ENCODE measurements at regions not wholly inside any gene's neighbourhood (a gene's known extent, or its start where the extent isn't known, plus 50 kb on each side); places are given as distances from the start of the nearest gene placed in this dataset.

- no peak overlapping the region for H2AFZ ChIP-seq (ENCODE audit: control insufficient read depth, low read depth, low read length)
- intact Hi-C loops (cut with micrococcal nuclease; ENCODE audit: unreplicated experiment) (no loop called here), in situ Hi-C loops (cut with MboI) (no loop called here)
- H3K4me1 ChIP-seq (ENCODE audit: control insufficient read depth, insufficient read depth, low read length), result no peaks in the 10 kb centered on the region
- H4K20me1 ChIP-seq (ENCODE audit: control insufficient read depth, insufficient read depth), result no peaks in the 10 kb centered on the region
- no peaks in the 10 kb centered on the region for H3K9me3 ChIP-seq (replicated peaks; ENCODE audit: control insufficient read depth, insufficient read depth, low read length)
- ChIA-PET POLR2A (no interaction called here), RAD21 (ENCODE audit: unreplicated experiment) (no interaction called here), CTCF (interaction anchor here (1.1 kb wide), 1 partner anchor 23 kb away, joined by 3 read pairs; no protein-coding TSS in a partner anchor), SMC1A (ENCODE audit: uncharacterized antibody, unreplicated experiment) (no interaction called here)
- no peak overlapping the region for H3K9ac ChIP-seq (ENCODE audit: control insufficient read depth, insufficient read depth, low read length)
- no peak overlapping the region for H3K4me2 ChIP-seq (ENCODE audit: control insufficient read depth, insufficient read depth)
- no peaks in the 10 kb centered on the region for H3K36me3 ChIP-seq (ENCODE audit: control insufficient read depth in 2 of 2, insufficient read depth in 2 of 2, low read length in 1 of 2)
- TF ChIP-seq SP1 (IDR thresholded peaks at IDR 0.05; ENCODE audit: low read depth, low read length), result no peak
- no peaks in the 10 kb centered on the region for H3K79me2 ChIP-seq (ENCODE audit: control insufficient read depth, insufficient read depth, low read length)
- no peak overlapping the region for H3K27ac ChIP-seq (ENCODE audit: control insufficient read depth, insufficient read depth)
- no peak for FAIRE-seq
- no peaks in the 10 kb centered on the region for H3K27me3 ChIP-seq (replicated peaks in 1 of 2; ENCODE audit: control insufficient read depth in 2 of 2, insufficient read depth in 2 of 2, low read length in 1 of 2)
- no peak overlapping the region for H3K4me3 ChIP-seq
- no TSS peak for BruUV-seq (replicated peaks)
- ATAC-seq, result no peak
- 0% methylated on average over 2 of the region's 2 CpGs for WGBS (ENCODE audit: insufficient coverage, insufficient replicate concordance, low lambda C conversion rate, missing lambda C conversion rate)
- no peak for DNase-seq (ENCODE audit: low read depth, low spot score)
Observed at GRCh38 chr4:126529997-126530396, 1102.8 kb upstream of the INTU start.

- no peak overlapping the region for H2AFZ ChIP-seq (ENCODE audit: control insufficient read depth, low read depth, low read length)
- H3K27ac ChIP-seq (ENCODE audit: control insufficient read depth, insufficient read depth), result no peak overlapping the region
- ChIA-PET SMC1A (ENCODE audit: uncharacterized antibody, unreplicated experiment) (no interaction called here), RAD21 (ENCODE audit: unreplicated experiment) (no interaction called here), POLR2A (no interaction called here), CTCF (interaction anchor here (1.1 kb wide), 1 partner anchor 22 kb away, joined by 3 read pairs; no protein-coding TSS in a partner anchor)
- H3K79me2 ChIP-seq (ENCODE audit: control insufficient read depth, insufficient read depth, low read length), result no peaks in the 10 kb centered on the region
- no TSS peak for BruUV-seq (replicated peaks)
- no peaks in the 10 kb centered on the region for H3K9me3 ChIP-seq (replicated peaks; ENCODE audit: control insufficient read depth, insufficient read depth, low read length)
- no peak for ATAC-seq
- H3K4me2 ChIP-seq (ENCODE audit: control insufficient read depth, insufficient read depth), result no peak overlapping the region
- H3K9ac ChIP-seq (ENCODE audit: control insufficient read depth, insufficient read depth, low read length), result no peak overlapping the region
- no peaks in the 10 kb centered on the region for H3K36me3 ChIP-seq (ENCODE audit: control insufficient read depth in 2 of 2, insufficient read depth in 2 of 2, low read length in 1 of 2)
- no peak for FAIRE-seq
- intact Hi-C loops (cut with micrococcal nuclease; ENCODE audit: unreplicated experiment), result no loop called here
- H3K4me3 ChIP-seq, result no peak overlapping the region
- DNase-seq (ENCODE audit: low read depth, low spot score), result no peak
- H3K4me1 ChIP-seq (ENCODE audit: control insufficient read depth, insufficient read depth, low read length), result no peaks in the 10 kb centered on the region
- no peaks in the 10 kb centered on the region for H4K20me1 ChIP-seq (ENCODE audit: control insufficient read depth, insufficient read depth)
- in situ Hi-C loops (cut with MboI), result no loop called here
- H3K27me3 ChIP-seq (replicated peaks in 1 of 2; ENCODE audit: control insufficient read depth in 2 of 2, insufficient read depth in 2 of 2, low read length in 1 of 2), result no peaks in the 10 kb centered on the region
- TF ChIP-seq CUX1 (IDR thresholded peaks at IDR 0.05; ENCODE audit: insufficient replicate concordance, low read depth, low read length) (no peak), SIX5 (IDR thresholded peaks at IDR 0.05; ENCODE audit: low read depth, low read length, severe bottlenecking) (no peak), SMAD1 (IDR thresholded peaks at IDR 0.05; ENCODE audit: low read depth, partially characterized antibody) (no peak), ESRRA (IDR thresholded peaks at IDR 0.05; ENCODE audit: low read length) (no peak), MTA3 (IDR thresholded peaks at IDR 0.05; ENCODE audit: borderline replicate concordance, low read length) (no peak), KLF5 (IDR thresholded peaks at IDR 0.05; ENCODE audit: partially characterized antibody) (no peak), ZBTB40 (IDR thresholded peaks at IDR 0.05; ENCODE audit: borderline replicate concordance) (no peak), MXI1 (IDR thresholded peaks at IDR 0.05; ENCODE audit: low read depth, low read length) (no peak)
Observed at GRCh38 chr4:126530996-126531585, 1101.7 kb upstream of the INTU start.
